Ascending aorta (tissue), 2 donors: ENCODE measurements at regions not wholly inside any gene's neighbourhood (a gene's known extent, or its start where the extent isn't known, plus 50 kb on each side); places are given as distances from the start of the nearest gene placed in this dataset.

Experiments used
- DNase-seq, 2 donors: peaks; one replicate each; pipeline ENCODE4 v3.0.0-alpha.2; 2019; ENCODE audit warnings: low spot score in 2 of 2
- H3K27ac ChIP-seq, 2 donors: fragments of 200-600 bp; sonication (generic); one replicate each; pipeline ENCODE4 v1.5.1; 2016 to 2017; ENCODE audit warnings: mild to moderate bottlenecking in 1 of 2
- H3K27me3 ChIP-seq: fragments of 200-600 bp; sonication (generic); one replicate; pipeline ENCODE4 v1.5.1; 2017
- H3K36me3 ChIP-seq, 2 donors: fragments of 200-600 bp; sonication (generic); one replicate each; pipeline ENCODE4 v1.5.1; 2016
- H3K4me1 ChIP-seq, 2 donors: fragments of 200-600 bp; sonication (generic); one replicate each; pipeline ENCODE4 v1.5.1; 2016 to 2017; ENCODE audit warnings: mild to moderate bottlenecking in 1 of 2
- H3K4me3 ChIP-seq, 2 donors: fragments of 200-600 bp; sonication (generic); one replicate each; pipeline ENCODE4 v1.5.1; 2016 to 2017; ENCODE audit warnings: mild to moderate bottlenecking in 1 of 2
- H3K9me3 ChIP-seq, 2 donors: fragments of 200-600 bp; sonication (generic); one replicate each; pipeline ENCODE4 v1.5.1; 2016
- CTCF ChIP-seq, 3 experiments: fragments of 200-600 bp in 2 of 3; fragments of 450-650 bp in 1 of 3; sonication (generic) in 2 of 3; IDR thresholded peaks; one replicate each; pipeline ENCODE4 v1.5.1; 2016 to 2019; ENCODE audit warnings: antibody characterized with exemption in 3 of 3, mild to moderate bottlenecking in 1 of 3, moderate library complexity in 1 of 3
- intact Hi-C: fragments of 100-400 bp; cut with DNase I; formaldehyde crosslinking; loops from one replicate; pipeline ENCODE4 v1.15.1; 2023

- Histone ChIP-seq H3K27ac (no peak overlapping the region), H3K4me1 (no peaks in the 10 kb centered on the region), H3K9me3 (no peaks in the 10 kb centered on the region), H3K36me3 (no peaks in the 10 kb centered on the region), H3K27me3 (no peaks in the 10 kb centered on the region), H3K4me3 (no peak overlapping the region)
- TF ChIP-seq CTCF (IDR thresholded peaks at IDR 0.05), result no peak
- DNase-seq, result no peak
- intact Hi-C loops, result no loop called here
These were observed 84.4 kb upstream of the NANOS1 start for GRCh38 chr10:118944959-118945633.

- H3K4me3 ChIP-seq, result no peak overlapping the region
- no peak overlapping the region for H3K27ac ChIP-seq
- intact Hi-C loops, result no loop called here
- no peak for DNase-seq
- no peak for TF ChIP-seq CTCF (IDR thresholded peaks at IDR 0.05)
- no peaks in the 10 kb centered on the region for H3K9me3 ChIP-seq
- no peaks in the 10 kb centered on the region for H3K36me3 ChIP-seq
- H3K27me3 ChIP-seq, result no peaks in the 10 kb centered on the region
- H3K4me1 ChIP-seq, result no peaks in the 10 kb centered on the region
These were observed 80.7 kb upstream of the NANOS1 start for GRCh38 chr10:118948786-118949185.

GRCh38 chr10:118950190-118950680 is 79.3 kb upstream of the NANOS1 start:
- Histone ChIP-seq H3K27ac (no peak overlapping the region), H3K36me3 (no peaks in the 10 kb centered on the region), H3K4me1 (no peaks in the 10 kb centered on the region), H3K4me3 (no peak overlapping the region), H3K9me3 (no peaks in the 10 kb centered on the region), H3K27me3 (no peaks in the 10 kb centered on the region)
- TF ChIP-seq CTCF (IDR thresholded peaks at IDR 0.05), result no peak
- intact Hi-C loops, result no loop called here
- no peak for DNase-seq

GRCh38 chr10:118950997-118951637 is 78.4 kb upstream of the NANOS1 start:
- Histone ChIP-seq H3K27ac (no peak overlapping the region), H3K27me3 (no peaks in the 10 kb centered on the region), H3K4me3 (no peak overlapping the region), H3K4me1 (peaks cover 0 to under 1% of the 10 kb centered on the region in 2 donors), H3K9me3 (no peaks in the 10 kb centered on the region), H3K36me3 (no peaks in the 10 kb centered on the region)
- TF ChIP-seq CTCF (IDR thresholded peaks at IDR 0.05), result no peak
- intact Hi-C loops, result no loop called here
- no peak for DNase-seq

- Histone ChIP-seq H3K36me3 (no peaks in the 10 kb centered on the region), H3K9me3 (no peaks in the 10 kb centered on the region), H3K27me3 (no peaks in the 10 kb centered on the region), H3K4me1 (peaks cover 0 to 3% of the 10 kb centered on the region in 2 donors), H3K4me3 (no peak overlapping the region), H3K27ac (no peak overlapping the region)
- DNase-seq, result no peak
- intact Hi-C loops, result no loop called here
- no peak for TF ChIP-seq CTCF (IDR thresholded peaks at IDR 0.05)
These were observed 76.8 kb upstream of the NANOS1 start for GRCh38 chr10:118952493-118953295.
